ENCODE measurements at regions not wholly inside any gene's neighbourhood (a gene's known extent, or its start where the extent isn't known, plus 50 kb on each side); places are given as distances from the start of the nearest gene placed in this dataset.

- DNase-seq (ENCODE audit: low read depth): no peak
Observed at GRCh38 chr13:50104493-50104892, 89.2 kb downstream of the KCNRG start.

GRCh38 chr13:50106559-50106958 is 91.3 kb downstream of the KCNRG start:
- no peak for DNase-seq (ENCODE audit: low read depth)

GRCh38 chr13:50107205-50107604 is 92.0 kb downstream of the KCNRG start:
- no peak for DNase-seq (ENCODE audit: low read depth)

- DNase-seq (ENCODE audit: low read depth): no peak
Observed at GRCh38 chr13:50114961-50115360, 99.7 kb downstream of the KCNRG start.

GRCh38 chr13:50115695-50116094 is 100.5 kb downstream of the KCNRG start:
- no peak for DNase-seq (ENCODE audit: low read depth)

DNA sequence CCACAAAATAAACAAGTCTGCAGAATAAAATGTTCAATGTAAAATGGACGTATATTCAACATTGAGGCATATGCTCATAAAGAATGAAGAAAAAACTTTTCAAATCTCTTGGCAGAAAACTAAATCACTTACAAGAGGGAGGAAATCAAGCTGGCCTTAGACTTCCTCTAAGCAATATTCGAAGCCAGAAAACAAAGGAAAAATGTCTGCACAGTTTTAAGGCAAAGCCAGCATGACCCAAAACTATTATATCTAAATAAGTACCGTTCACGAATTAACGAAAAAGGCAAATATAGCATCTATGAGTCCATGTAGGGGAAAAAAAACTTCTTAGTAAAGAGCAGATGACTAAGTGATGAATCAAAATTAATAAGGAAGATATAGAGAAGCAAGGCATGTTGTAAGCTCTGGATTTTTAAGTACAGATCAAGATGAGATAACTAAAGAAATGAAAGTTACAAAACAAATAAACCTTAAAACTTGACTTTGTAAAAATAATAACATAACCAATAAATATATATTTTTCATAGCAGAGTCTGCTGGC is 101.3 kb downstream of the KCNRG start:
- DNase-seq (ENCODE audit: low read depth): no peak

- no peak for DNase-seq (ENCODE audit: low read depth)
Observed at GRCh38 chr13:50119591-50119990, 104.3 kb downstream of the KCNRG start.

DNA sequence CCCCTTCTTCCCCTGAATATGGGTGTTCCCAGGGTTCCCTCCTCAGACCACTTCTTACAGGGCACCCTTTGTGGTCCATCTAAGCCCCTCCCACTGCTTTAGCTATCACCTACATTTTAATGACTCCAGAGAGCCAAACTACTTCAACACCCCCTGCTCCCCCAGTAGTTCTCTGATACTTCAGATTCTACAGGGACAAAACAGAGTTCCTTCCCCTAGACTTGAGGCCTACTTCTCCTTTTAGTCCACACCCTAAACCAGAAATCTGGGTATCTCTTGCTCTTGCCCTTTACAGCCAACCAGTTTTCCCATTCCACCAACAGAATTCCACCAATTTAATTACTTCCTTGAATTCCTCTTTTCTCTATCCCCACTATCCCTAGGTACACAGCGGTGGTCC is 107.2 kb downstream of the KCNRG start:
- no peak for DNase-seq (ENCODE audit: low read depth)

DNA sequence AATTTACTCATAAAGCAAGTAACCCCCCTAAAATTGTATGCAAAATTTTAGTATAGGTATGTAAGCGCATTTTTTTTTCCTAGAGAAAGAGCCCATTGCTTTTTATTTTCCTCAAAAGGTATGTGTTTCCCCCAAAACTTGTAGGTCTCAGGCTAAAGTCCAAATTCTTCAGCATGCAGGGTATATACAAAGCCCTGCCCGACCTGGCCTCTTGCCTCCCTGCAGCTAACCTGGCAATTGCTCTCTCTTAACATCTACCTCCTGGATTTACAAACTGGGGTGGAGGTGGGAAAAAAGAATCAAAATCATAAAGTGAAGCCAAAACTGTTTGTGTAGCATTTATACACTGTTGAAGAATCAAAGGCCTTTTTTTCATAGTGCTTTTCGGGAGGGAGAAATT is 107.8 kb downstream of the KCNRG start:
- no peak for DNase-seq (ENCODE audit: low read depth)

GRCh38 chr13:50123515-50123861 is 108.2 kb downstream of the KCNRG start:
- DNase-seq (ENCODE audit: low read depth): no peak

DNA sequence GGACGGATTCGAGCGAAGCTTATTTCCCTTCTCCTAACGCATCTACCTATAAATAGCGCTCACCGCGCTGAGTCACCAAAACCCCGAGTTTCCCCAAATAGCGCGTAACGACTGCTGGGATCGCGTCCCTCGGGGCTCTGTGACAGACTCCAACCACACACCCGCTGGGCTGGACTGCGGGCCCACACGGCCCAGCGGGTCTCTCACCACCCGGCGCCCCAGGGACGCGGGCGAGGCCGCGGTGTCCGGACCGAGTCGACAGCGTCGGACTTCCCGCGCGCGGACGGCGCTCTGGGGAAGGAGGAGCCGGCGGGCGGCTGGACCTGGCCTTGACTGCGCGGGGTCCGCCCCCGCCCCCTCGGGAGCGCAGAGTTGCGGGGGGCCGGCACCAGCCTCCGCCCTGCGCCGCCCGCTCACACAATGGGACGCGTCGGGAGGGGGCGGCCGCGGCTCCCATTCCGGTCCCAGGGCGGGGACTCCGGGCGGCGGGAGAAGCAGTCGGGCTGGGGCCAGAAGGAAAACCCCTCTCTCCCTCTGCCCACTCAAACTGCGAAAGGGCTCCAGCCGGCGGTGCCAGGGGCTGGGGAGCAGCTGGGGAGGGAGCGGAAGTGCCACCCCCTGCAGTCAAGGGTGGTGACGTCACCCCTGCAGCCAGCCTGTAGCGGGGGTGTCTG is 108.8 kb downstream of the KCNRG start:
- peak; percentile 95 for DNase-seq (ENCODE audit: low read depth)

DNA sequence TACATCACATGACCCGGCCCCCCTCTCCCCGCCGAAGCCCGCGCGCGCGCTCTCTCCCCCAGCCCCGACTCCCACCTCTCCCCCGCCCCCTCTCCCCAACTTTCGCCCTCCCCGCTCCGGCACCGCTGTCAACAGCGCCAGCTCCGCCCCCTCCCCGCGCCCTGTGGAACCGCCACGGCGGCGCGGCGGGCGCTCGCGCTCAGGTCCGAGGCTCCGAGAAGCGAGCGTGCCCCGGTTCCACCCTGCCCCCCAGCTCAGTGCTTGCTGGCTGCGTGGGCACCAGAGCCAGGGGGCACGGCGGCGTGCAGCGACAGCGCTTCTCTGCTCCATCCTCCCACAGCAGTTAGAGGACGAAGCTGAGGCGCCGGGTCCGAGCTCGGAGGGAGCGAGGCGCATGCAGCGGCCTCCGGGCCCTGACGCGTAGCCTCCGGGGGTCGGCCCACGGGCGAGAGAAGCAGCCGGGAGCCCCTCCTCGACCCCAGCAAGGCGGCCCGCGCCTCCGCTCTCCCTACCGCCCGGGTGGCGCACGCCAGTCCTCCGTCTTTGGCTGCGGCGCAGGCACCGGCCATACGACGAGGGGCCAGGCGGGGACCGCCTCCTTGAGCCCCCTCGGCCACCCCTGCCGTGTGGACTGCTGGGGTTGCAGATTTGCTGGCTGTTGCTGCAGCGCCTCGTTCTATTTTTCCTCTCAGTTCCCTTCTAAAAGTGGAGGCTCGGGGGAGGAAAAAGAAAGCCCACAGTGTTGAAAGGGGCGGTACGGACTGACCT is 109.5 kb downstream of the KCNRG start:
- peak; percentile 54 for DNase-seq (ENCODE audit: low read depth)

DNA sequence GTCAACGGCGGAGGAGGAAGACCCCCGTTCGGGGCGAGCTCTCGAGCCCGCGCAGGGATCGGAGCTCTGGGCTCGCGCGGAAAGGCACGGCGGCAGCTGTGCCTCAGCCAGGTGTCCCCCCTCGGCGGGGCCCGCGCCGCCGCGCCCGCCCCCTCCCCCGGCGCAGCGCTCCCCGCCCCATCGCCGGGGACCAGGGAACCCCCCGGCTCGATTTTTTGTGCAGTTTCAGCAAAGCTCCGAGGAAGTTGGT is 110.0 kb downstream of the KCNRG start:
- DNase-seq (ENCODE audit: low read depth): no peak

GRCh38 chr13:50125554-50126262 is 110.5 kb downstream of the KCNRG start:
- peak; percentile 81 for DNase-seq (ENCODE audit: low read depth)

- DNase-seq (ENCODE audit: low read depth): no peak
Observed at GRCh38 chr13:50126263-50126992, 111.2 kb downstream of the KCNRG start.

GRCh38 chr13:50126993-50127725 is 111.9 kb downstream of the KCNRG start:
- no peak for DNase-seq (ENCODE audit: low read depth)

GRCh38 chr13:50127726-50128291 is 112.6 kb downstream of the KCNRG start:
- no peak for DNase-seq (ENCODE audit: low read depth)

DNA sequence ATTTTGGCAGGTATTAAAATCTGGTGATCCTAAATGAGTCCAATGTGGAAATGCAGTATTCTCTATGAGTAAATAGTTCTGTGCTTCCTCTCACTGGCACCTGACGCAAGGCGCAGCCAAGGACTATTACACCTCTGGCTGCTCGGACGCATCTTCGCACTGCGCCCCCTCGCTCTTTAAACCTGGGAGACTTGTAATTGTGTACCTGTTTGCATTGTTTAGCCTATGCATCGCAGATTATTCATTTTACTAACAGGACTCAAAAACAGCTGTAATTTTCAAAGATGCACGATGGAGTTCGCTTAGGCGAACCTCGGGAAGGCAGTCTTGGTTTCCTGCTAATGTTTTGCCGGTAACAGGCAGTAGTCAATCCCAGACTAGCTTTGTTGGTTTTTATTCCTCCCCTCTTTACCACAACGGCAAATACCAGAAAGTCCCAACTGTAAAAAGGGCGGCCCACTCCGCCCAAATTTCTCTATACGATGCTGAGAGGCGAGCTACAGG is 113.2 kb downstream of the KCNRG start:
- DNase-seq (ENCODE audit: low read depth): no peak

DNA sequence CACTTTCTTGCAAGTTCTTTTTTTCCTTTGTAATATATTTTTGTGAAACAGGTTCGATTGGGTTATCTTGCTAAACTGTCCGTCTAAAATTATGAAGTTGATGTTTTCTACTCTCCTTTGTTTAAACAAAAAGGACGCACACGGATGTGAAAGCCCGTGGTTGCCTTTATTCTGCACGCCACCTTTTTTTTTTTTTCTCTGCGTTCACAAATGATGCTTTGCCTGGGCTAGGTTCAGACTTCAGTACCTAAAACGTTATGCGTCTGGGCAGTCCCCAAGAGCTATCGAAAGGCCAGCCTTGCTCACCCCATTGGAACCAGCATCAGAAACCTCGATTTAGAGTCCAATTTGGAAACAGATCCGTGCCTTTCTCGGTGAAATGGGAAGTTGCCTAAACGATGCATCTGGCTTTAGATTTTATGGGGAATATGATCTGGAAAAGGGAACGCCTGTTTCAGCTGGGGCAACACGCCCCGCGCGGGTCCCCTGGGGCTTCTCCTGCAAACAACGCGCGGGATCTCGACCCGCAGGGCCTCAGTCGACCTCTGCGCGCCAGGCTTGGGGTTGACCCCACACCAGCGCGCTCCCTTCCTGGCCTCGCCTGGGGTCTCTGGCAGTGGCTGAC is 113.9 kb downstream of the KCNRG start:
- no peak for DNase-seq (ENCODE audit: low read depth)

DNA sequence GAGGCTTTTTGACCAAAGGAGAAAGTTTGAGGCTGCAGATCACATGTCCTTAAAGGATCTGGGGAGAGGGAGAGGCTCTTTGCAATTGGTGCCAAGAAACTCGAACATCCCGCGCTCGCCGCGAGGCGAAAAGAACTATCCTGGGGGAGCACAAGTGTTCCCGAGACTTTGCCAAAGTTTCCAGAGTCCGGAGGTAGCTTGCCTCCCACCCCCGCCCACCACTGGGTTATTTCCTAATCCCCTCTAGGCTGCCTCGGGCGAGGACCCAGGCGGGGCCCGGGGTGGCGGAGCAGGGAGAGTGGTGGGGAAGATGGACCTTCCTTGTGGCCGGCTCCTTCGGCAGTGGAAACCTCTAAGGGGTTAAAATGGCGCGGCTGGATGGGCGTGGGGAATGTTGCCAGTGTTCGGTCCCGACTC is 114.5 kb downstream of the KCNRG start:
- no peak for DNase-seq (ENCODE audit: low read depth)
